ENCODE measurements at regions not wholly inside any gene's neighbourhood (a gene's known extent, or its start where the extent isn't known, plus 50 kb on each side); places are given as distances from the start of the nearest gene placed in this dataset.

- no peak overlapping the region for H4K5ac ChIP-seq (ENCODE audit: insufficient read length, low read depth, low read length)
- no peak overlapping the region for H2AK5ac ChIP-seq (ENCODE audit: insufficient read length, low read length)
- no peak overlapping the region for H3K4me2 ChIP-seq (ENCODE audit: insufficient read depth, insufficient read length, low read length)
- no peak overlapping the region for H4K8ac ChIP-seq (replicated peaks; ENCODE audit: insufficient read length, low read depth, low read length)
- no peak overlapping the region for H2BK5ac ChIP-seq (ENCODE audit: insufficient read length, low read length)
- H4K20me1 ChIP-seq (ENCODE audit: control insufficient read depth, insufficient read depth, insufficient read length): no peaks in the 10 kb centered on the region
- H3K23ac ChIP-seq (ENCODE audit: insufficient read length, low read depth, low read length): no peak overlapping the region
- no peak overlapping the region for H3K14ac ChIP-seq (ENCODE audit: insufficient read depth, low read length)
- no peak overlapping the region for H3K56ac ChIP-seq (ENCODE audit: insufficient read length, low read depth, low read length)
- no peaks in the 10 kb centered on the region for H3K9me3 ChIP-seq (ENCODE audit: control insufficient read depth, low read depth, low read length)
- Mint-ChIP-seq H3K9me3 (peaks cover 5 to 7% of the 10 kb centered on the region in 2 experiments; a peak in 4 of 5 replicates), H3K27me3 (ENCODE audit: low read depth) (no peaks in the 10 kb centered on the region; the same call in 1 of the 2 replicates), H3K4me3 (no peak overlapping the region), H3K27ac (peak overlapping the region in 1 of 3 experiments; percentile 23; a peak in 1 of 7 replicates), H3K36me3 (ENCODE audit: insufficient read depth in 1 of 3, low read depth in 3 of 3) (peaks cover 0 to 12% (median 4%) of the 10 kb centered on the region in 3 experiments; a peak in 3 of 7 replicates), H3K4me1 (peaks cover 4 to 9% of the 10 kb centered on the region in 2 experiments)
- no peak overlapping the region for H3K4ac ChIP-seq (ENCODE audit: low read depth, low read length)
- H3K27me3 ChIP-seq (ENCODE audit: insufficient read depth, low read length): no peaks in the 10 kb centered on the region
- no peak overlapping the region for H3T11ph ChIP-seq (ENCODE audit: low read length)
- no peak for DNase-seq
- no peaks in the 10 kb centered on the region for H3K23me2 ChIP-seq (ENCODE audit: insufficient read length, low read depth, low read length, poor library complexity, severe bottlenecking)
- WGBS (ENCODE audit: extremely low coverage, insufficient read length, low lambda C conversion rate): no CpG with 5 or more reads among the region's 9 CpGs
- H2BK120ac ChIP-seq (ENCODE audit: low read depth, low read length, poor library complexity, severe bottlenecking): no peak overlapping the region
- no peak overlapping the region for H4K91ac ChIP-seq (ENCODE audit: insufficient read length, low read depth, low read length)
- H2BK12ac ChIP-seq (ENCODE audit: insufficient read length, low read depth, low read length): no peak overlapping the region
- no peak overlapping the region for H3K27ac ChIP-seq (ENCODE audit: insufficient read length, low read depth, low read length)
- H3K4me1 ChIP-seq (ENCODE audit: insufficient read depth, low read length): no peaks in the 10 kb centered on the region
- H3K79me1 ChIP-seq (ENCODE audit: insufficient read depth, low read depth, low read length, poor library complexity, severe bottlenecking): no peaks in the 10 kb centered on the region
- no peaks in the 10 kb centered on the region for H3K79me2 ChIP-seq (ENCODE audit: insufficient read depth, low read length)
- H2BK20ac ChIP-seq (ENCODE audit: low read depth, low read length, poor library complexity, severe bottlenecking): no peak overlapping the region
- H3K18ac ChIP-seq (ENCODE audit: insufficient read length, low read depth, low read length): no peak overlapping the region
- H3K9ac ChIP-seq (ENCODE audit: extremely low read depth, insufficient read length, low read length): no peak overlapping the region
- H2AFZ ChIP-seq (ENCODE audit: low read length): peak overlapping the region; percentile 6
- H2BK15ac ChIP-seq (ENCODE audit: low read depth, low read length): no peak overlapping the region
- no peak for TF ChIP-seq CTCF (conservative IDR thresholded peaks at IDR 0.05)
These were observed 165.5 kb upstream of the PLXNC1 start for GRCh38 chr12:93982771-93983315.

All from H9 (cell line).